Esophagus muscularis mucosa (tissue), 4 donors: ENCODE measurements at regions not wholly inside any gene's neighbourhood (a gene's known extent, or its start where the extent isn't known, plus 50 kb on each side); places are given as distances from the start of the nearest gene placed in this dataset.

Source experiments
- DNase-seq: peaks from one replicate; pipeline ENCODE4 v3.0.0-alpha.2; 2017; ENCODE audit errors: extremely low spot score
- H3K27ac ChIP-seq, 4 donors: fragments of 200-600 bp; sonication (generic); replicated peaks in 1 of 4; 1 replicate in 3 of 4; 2 replicates in 1 of 4; pipeline ENCODE4 v1.5.1; 2016 to 2019; ENCODE audit warnings: mild to moderate bottlenecking in 1 of 4
- H3K27me3 ChIP-seq, 4 donors: fragments of 200-600 bp; sonication (generic); one replicate each; pipeline versions ENCODE4 v1.5.1 to v1.6.0; 2016 to 2019
- H3K36me3 ChIP-seq, 4 donors: fragments of 200-600 bp; sonication (generic); one replicate each; pipeline ENCODE4 v1.5.1; 2016 to 2019
- H3K4me1 ChIP-seq, 4 donors: fragments of 200-600 bp; sonication (generic); one replicate each; pipeline ENCODE4 v1.5.1; 2016 to 2019
- H3K4me3 ChIP-seq, 4 donors: fragments of 200-600 bp; sonication (generic); 1 replicate in 2 of 4; 2 replicates in 2 of 4; pipeline ENCODE4 v1.5.1; 2016 to 2019; ENCODE audit warnings: mild to moderate bottlenecking in 4 of 4, moderate library complexity in 1 of 4
- H3K9me3 ChIP-seq, 4 donors: fragments of 200-600 bp; sonication (generic); 1 replicate in 3 of 4; 2 replicates in 1 of 4; pipeline ENCODE4 v1.5.1; 2016 to 2019
- EP300 ChIP-seq: sonication (generic); formaldehyde crosslinking; IDR thresholded peaks from one replicate; pipeline ENCODE4 v1.6.1; 2017; ENCODE audit warnings: antibody characterized with exemption
- POLR2A ChIP-seq: fragments of 450-650 bp; IDR thresholded peaks from one replicate; pipeline ENCODE4 v1.6.1; 2017; ENCODE audit warnings: antibody characterized with exemption, moderate library complexity, mild to moderate bottlenecking, low read depth
- POLR2AphosphoS5 ChIP-seq, 2 donors: sonication (generic); formaldehyde crosslinking; IDR thresholded peaks; one replicate each; pipeline ENCODE4 v1.6.1; 2017; ENCODE audit warnings: antibody characterized with exemption in 2 of 2
- WGBS: methylation state at CpG from one replicate; pipeline ENCODE4 v1.1.5; 2018; 5-methylcytosine and 5-hydroxymethylcytosine counted together
- intact Hi-C: fragments of 100-400 bp; cut with DNase I; formaldehyde crosslinking; loops from one replicate; pipeline ENCODE4 v1.15.1; 2023
- TF ChIP-seq, protein P1 (sequence below), 3 experiments: fragments of 200-600 bp in 2 of 3; fragments of 450-650 bp in 1 of 3; sonication (generic) in 2 of 3; IDR thresholded peaks; one replicate each; pipeline ENCODE4 v1.5.1; 2017 to 2019; ENCODE audit warnings: antibody characterized with exemption in 3 of 3, mild to moderate bottlenecking in 2 of 3, moderate library complexity in 1 of 3

GRCh38 chr19:56960959-56961543 lies 120.5 kb upstream of the PEG3 start:
- no peak overlapping the region for H3K4me3 ChIP-seq
- peaks cover 0 to 33% (median 3%) of the 10 kb centered on the region in 4 donors for H3K27me3 ChIP-seq

DNA sequence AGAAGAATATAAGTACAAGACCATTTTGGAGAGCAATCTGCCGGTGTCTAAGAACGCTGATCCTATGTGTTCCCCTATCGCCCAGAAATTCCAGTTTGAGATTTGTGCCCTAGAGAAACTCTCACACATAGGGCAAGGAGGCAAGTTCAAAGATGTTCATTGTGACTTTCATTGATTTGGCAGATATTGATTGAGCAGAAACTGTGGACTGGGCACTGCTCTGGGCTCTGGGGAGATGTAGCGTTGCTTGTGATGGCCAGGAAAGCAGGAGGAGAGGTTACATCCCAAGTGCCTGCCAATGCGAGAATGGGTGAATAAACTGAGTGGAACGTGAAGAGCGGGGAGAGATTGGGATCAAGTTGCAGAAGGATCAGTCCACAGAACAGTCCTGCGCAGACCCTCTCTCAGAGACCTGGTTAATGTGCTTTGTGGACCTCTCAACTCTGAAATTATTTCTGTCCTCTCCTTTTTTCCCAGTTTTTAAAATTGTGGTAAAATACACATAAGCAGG lies 123.9 kb upstream of the PEG3 start:
- no peak for TF ChIP-seq POLR2AphosphoS5 (IDR thresholded peaks at IDR 0.05)
- TF ChIP-seq, protein P1, sequence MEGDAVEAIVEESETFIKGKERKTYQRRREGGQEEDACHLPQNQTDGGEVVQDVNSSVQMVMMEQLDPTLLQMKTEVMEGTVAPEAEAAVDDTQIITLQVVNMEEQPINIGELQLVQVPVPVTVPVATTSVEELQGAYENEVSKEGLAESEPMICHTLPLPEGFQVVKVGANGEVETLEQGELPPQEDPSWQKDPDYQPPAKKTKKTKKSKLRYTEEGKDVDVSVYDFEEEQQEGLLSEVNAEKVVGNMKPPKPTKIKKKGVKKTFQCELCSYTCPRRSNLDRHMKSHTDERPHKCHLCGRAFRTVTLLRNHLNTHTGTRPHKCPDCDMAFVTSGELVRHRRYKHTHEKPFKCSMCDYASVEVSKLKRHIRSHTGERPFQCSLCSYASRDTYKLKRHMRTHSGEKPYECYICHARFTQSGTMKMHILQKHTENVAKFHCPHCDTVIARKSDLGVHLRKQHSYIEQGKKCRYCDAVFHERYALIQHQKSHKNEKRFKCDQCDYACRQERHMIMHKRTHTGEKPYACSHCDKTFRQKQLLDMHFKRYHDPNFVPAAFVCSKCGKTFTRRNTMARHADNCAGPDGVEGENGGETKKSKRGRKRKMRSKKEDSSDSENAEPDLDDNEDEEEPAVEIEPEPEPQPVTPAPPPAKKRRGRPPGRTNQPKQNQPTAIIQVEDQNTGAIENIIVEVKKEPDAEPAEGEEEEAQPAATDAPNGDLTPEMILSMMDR (IDR thresholded peaks at IDR 0.05) = no peak
- no peak for TF ChIP-seq EP300
- TF ChIP-seq POLR2A = no peak
- Histone ChIP-seq H3K4me1 (peaks cover 0 to 9% (median 8%) of the 10 kb centered on the region in 4 donors), H3K27me3 (peaks cover 0 to 26% (median 3%) of the 10 kb centered on the region in 4 donors), H3K36me3 (no peaks in the 10 kb centered on the region), H3K4me3 (no peak overlapping the region), H3K27ac (no peak overlapping the region), H3K9me3 (no peaks in the 10 kb centered on the region)
- WGBS = 87% methylated on average over 8 of the region's 8 CpGs
- intact Hi-C loops = no loop called here
- no peak for DNase-seq

More at GRCh38 chr19:56960959-56961543, 120.5 kb upstream of the PEG3 start:
- no peak for TF ChIP-seq EP300
- TF ChIP-seq POLR2AphosphoS5 (IDR thresholded peaks at IDR 0.05) = no peak
- TF ChIP-seq, protein P1 (IDR thresholded peaks at IDR 0.05) = no peak
- no peak for TF ChIP-seq POLR2A
- no peaks in the 10 kb centered on the region for H3K9me3 ChIP-seq
- WGBS = 85% methylated on average over 7 of the region's 7 CpGs
- H3K36me3 ChIP-seq = no peaks in the 10 kb centered on the region
- H3K27ac ChIP-seq = no peak overlapping the region
- intact Hi-C loops = no loop called here
- no peak for DNase-seq
- H3K4me1 ChIP-seq = no peaks in the 10 kb centered on the region

DNA sequence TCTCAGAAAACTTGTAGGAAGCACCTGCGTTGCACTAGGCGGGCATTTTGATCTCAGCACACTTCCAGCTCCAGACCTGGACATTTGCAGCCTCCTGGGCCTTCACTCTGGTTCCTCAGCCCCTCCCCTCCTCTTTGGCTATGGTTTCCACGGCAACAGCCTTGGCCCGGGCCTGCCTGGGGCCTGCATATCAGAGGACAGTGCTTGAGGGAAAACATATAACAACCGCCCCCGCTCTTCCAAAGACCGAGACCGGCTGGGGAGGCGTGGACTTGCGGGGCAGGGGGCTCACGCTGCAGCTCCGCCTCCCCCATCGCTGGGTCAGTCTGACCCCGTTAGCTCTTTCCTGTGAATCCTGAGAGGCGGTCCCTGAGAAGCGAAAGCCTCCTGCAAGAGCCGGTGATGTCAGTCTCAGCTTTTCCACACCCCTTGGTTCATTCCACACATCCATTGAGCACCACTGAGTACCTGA lies 125.7 kb upstream of the PEG3 start:
- TF ChIP-seq, protein P1 (IDR thresholded peaks at IDR 0.05) = no peak
- TF ChIP-seq POLR2A = no peak
- no peak for TF ChIP-seq POLR2AphosphoS5 (IDR thresholded peaks at IDR 0.05)
- TF ChIP-seq EP300 = no peak
- intact Hi-C loops = no loop called here
- DNase-seq = no peak
- no peaks in the 10 kb centered on the region for H3K9me3 ChIP-seq
- H3K36me3 ChIP-seq = no peaks in the 10 kb centered on the region
- H3K4me3 ChIP-seq = no peak overlapping the region
- 21% methylated on average over 9 of the region's 17 CpGs for WGBS
- no peak overlapping the region for H3K27ac ChIP-seq
- H3K27me3 ChIP-seq = peaks cover 0 to 26% (median 3%) of the 10 kb centered on the region in 4 donors
- peaks cover 0 to 19% (median 15%) of the 10 kb centered on the region in 4 donors for H3K4me1 ChIP-seq

DNA sequence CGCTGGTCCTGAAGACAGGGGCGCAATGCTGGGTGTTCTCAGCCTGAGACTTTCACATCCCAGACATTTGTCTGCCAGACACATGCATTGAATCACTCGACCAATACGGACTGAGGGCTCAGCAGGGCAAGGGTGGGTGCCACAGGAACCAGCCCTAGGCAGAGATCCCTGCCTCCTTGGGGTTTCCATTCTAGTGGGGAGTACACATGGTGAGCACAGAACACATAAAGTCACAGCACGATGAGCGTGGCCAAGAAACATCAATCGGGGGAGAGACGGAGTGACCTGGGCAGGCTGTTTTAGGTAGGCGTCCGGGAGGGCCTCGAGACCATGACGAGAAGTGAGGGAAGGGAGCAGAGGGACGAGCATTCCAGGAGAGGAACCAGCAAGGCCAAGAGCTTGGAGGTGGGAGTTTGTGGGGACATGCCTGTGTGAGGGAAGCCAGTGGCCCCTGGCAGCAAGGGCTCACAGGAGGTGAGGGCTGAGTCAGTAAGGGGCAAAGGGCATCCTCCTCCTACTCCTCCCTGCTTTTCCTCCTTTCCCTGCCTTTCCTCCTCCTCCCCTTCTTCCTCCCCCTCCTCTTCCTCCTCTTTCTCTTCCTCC lies 126.3 kb upstream of the PEG3 start:
- Histone ChIP-seq H3K27me3 (peaks cover 0 to 26% (median 3%) of the 10 kb centered on the region in 4 donors), H3K9me3 (no peaks in the 10 kb centered on the region), H3K36me3 (no peaks in the 10 kb centered on the region), H3K4me3 (no peak overlapping the region), H3K27ac (no peak overlapping the region), H3K4me1 (peaks cover 0 to 19% (median 15%) of the 10 kb centered on the region in 4 donors)
- intact Hi-C loops = no loop called here
- DNase-seq = no peak
- WGBS = 84% methylated on average over 13 of the region's 13 CpGs
- TF ChIP-seq, protein P1 (IDR thresholded peaks at IDR 0.05) = no peak
- TF ChIP-seq POLR2A (no peak), POLR2AphosphoS5 (IDR thresholded peaks at IDR 0.05) (no peak), EP300 (no peak)
